CD14-positive monocyte (primary cell): ENCODE measurements at regions not wholly inside any gene's neighbourhood (a gene's known extent, or its start where the extent isn't known, plus 50 kb on each side); places are given as distances from the start of the nearest gene placed in this dataset.

Experiments
- DNase-seq, 3 donors: peaks; one replicate each; pipeline ENCODE4 v3.0.0-alpha.2; 2011 to 2022
- H2AFZ ChIP-seq: 2 replicates; pipeline ENCODE4 v1.6.0; 2012; ENCODE audit warnings: mild to moderate bottlenecking, low read depth, low read length, inconsistent platforms; ENCODE audit not compliant: insufficient read depth, poor library complexity, severe bottlenecking
- H3K27ac ChIP-seq, 2 donors: 1 replicate in 1 of 2; 2 replicates in 1 of 2; pipeline ENCODE4 v1.5.1; 2012 to 2013; ENCODE audit warnings: low read length in 2 of 2, control low read depth in 1 of 2, inconsistent platforms in 1 of 2, low read depth in 1 of 2, mild to moderate bottlenecking in 1 of 2
- H3K27me3 ChIP-seq, 2 donors: one replicate each; pipeline versions ENCODE4 v1.6.0 to v1.6.1; 2011 to 2013; ENCODE audit warnings: low read length in 2 of 2; ENCODE audit not compliant: control insufficient read depth in 2 of 2, insufficient read depth in 2 of 2
- H3K36me3 ChIP-seq, 2 donors: replicated peaks in 1 of 2; 1 replicate in 1 of 2; 2 replicates in 1 of 2; pipeline versions ENCODE4 v1.5.1 to v1.6.1; 2012 to 2013; ENCODE audit warnings: low read length in 2 of 2, control low read depth in 1 of 2, inconsistent platforms in 1 of 2, mild to moderate bottlenecking in 1 of 2; ENCODE audit not compliant: insufficient read depth in 2 of 2, control insufficient read depth in 1 of 2
- H3K4me1 ChIP-seq, 2 donors: 1 replicate in 1 of 2; 2 replicates in 1 of 2; pipeline versions ENCODE4 v1.5.1 to v1.6.1; 2012 to 2013; ENCODE audit warnings: low read length in 2 of 2, control low read depth in 1 of 2, inconsistent platforms in 1 of 2, mild to moderate bottlenecking in 1 of 2, moderate library complexity in 1 of 2; ENCODE audit not compliant: insufficient read depth in 2 of 2, control insufficient read depth in 1 of 2
- H3K4me2 ChIP-seq: replicated peaks from 2 replicates; pipeline ENCODE3; 2012; ENCODE audit warnings: low read length, moderate library complexity, mild to moderate bottlenecking; ENCODE audit not compliant: poor library complexity, severe bottlenecking; ENCODE audit errors: extremely low read depth
- H3K4me3 ChIP-seq, 3 experiments: fragments of 200-600 bp in 1 of 3; sonication (generic) in 1 of 3; replicated peaks in 1 of 3; 1 replicate in 2 of 3; 2 replicates in 1 of 3; pipeline ENCODE4 v1.5.1; 2011 to 2013; ENCODE audit warnings: low read length in 3 of 3, mild to moderate bottlenecking in 3 of 3, control low read depth in 2 of 3, low read depth in 2 of 3, inconsistent platforms in 1 of 3, moderate library complexity in 1 of 3
- H3K79me2 ChIP-seq: 2 replicates; pipeline ENCODE4 v1.6.0; 2012; ENCODE audit warnings: mild to moderate bottlenecking, control low read depth, inconsistent platforms, low read length, moderate library complexity; ENCODE audit not compliant: insufficient read depth
- H3K9ac ChIP-seq: 2 replicates; pipeline ENCODE4 v1.6.0; 2017; ENCODE audit warnings: low read length, mild to moderate bottlenecking; ENCODE audit not compliant: insufficient read depth, poor library complexity, severe bottlenecking
- H3K9me3 ChIP-seq, 2 donors: replicated peaks in 1 of 2; 1 replicate in 1 of 2; 2 replicates in 1 of 2; pipeline versions ENCODE4 v1.5.1 to v1.6.1; 2012 to 2013; ENCODE audit warnings: low read length in 2 of 2, control low read depth in 1 of 2; ENCODE audit not compliant: control insufficient read depth in 1 of 2, insufficient read depth in 1 of 2
- H4K20me1 ChIP-seq: 2 replicates; pipeline ENCODE4 v1.6.0; 2012; ENCODE audit warnings: mild to moderate bottlenecking, low read length, control low read depth, moderate library complexity; ENCODE audit not compliant: insufficient read depth
- H3K27ac Mint-ChIP-seq, 7 donors: one replicate each; pipeline ENCODE4 v1.8.0; 2020; ENCODE audit warnings: mild to moderate bottlenecking in 7 of 7, mixed read lengths in 7 of 7, moderate library complexity in 6 of 7, inconsistent platforms in 2 of 7
- H3K27me3 Mint-ChIP-seq, 3 donors: one replicate each; pipeline ENCODE4 v1.8.0; 2021 to 2022; ENCODE audit warnings: low read depth in 3 of 3, mild to moderate bottlenecking in 3 of 3, mixed read lengths in 3 of 3, moderate library complexity in 3 of 3, inconsistent platforms in 1 of 3
- H3K36me3 Mint-ChIP-seq, 2 donors: one replicate each; pipeline ENCODE4 v1.8.0; 2020; ENCODE audit warnings: mixed read lengths in 2 of 2, inconsistent platforms in 1 of 2, mild to moderate bottlenecking in 1 of 2
- H3K4me1 Mint-ChIP-seq: one replicate; pipeline ENCODE4 v1.8.0; 2020; ENCODE audit warnings: mild to moderate bottlenecking, mixed read lengths
- H3K4me3 Mint-ChIP-seq, 2 donors: one replicate each; pipeline ENCODE4 v1.8.0; 2020; ENCODE audit warnings: mild to moderate bottlenecking in 2 of 2, mixed read lengths in 2 of 2, moderate library complexity in 1 of 2
- H3K9me3 Mint-ChIP-seq, 7 donors: one replicate each; pipeline ENCODE4 v1.8.0; 2020 to 2022; ENCODE audit warnings: mixed read lengths in 7 of 7, mild to moderate bottlenecking in 6 of 7, moderate library complexity in 6 of 7, inconsistent platforms in 2 of 7
- CTCF ChIP-seq: fragments of 200-600 bp; IDR thresholded peaks from one replicate; pipeline ENCODE4 v1.8.0; 2022; ENCODE audit warnings: antibody characterized with exemption, mild to moderate bottlenecking
- WGBS: methylation state at CpG from one replicate; pipeline ENCODE4 v1.1.5; 2013; ENCODE audit warnings: missing lambda C conversion rate; ENCODE audit not compliant: insufficient coverage; 5-methylcytosine and 5-hydroxymethylcytosine counted together
- intact Hi-C, 2 donors: fragments of 100-400 bp; cut with micrococcal nuclease; formaldehyde crosslinking; loops; one replicate each; pipeline versions ENCODE4 v1.15.0 to v1.15.1; 2023

GRCh38 chr16:48860341-48860740 is 250.4 kb upstream of the N4BP1 start:
- WGBS = no CpG with 5 or more reads among the region's 1 CpG
- no peak for TF ChIP-seq CTCF

GRCh38 chr16:48852951-48853350 is 243.0 kb upstream of the N4BP1 start:
- Mint-ChIP-seq H3K27ac (no peak overlapping the region), H3K27me3 (no peaks in the 10 kb centered on the region), H3K9me3 (peaks cover 0 to 4% (median 1%) of the 10 kb centered on the region in 7 donors), H3K36me3 (no peaks in the 10 kb centered on the region), H3K4me3 (no peak overlapping the region), H3K4me1 (no peaks in the 10 kb centered on the region)
- H3K4me2 ChIP-seq = no peak overlapping the region
- no peak overlapping the region for H3K27ac ChIP-seq
- 85% methylated on average over 11 of the region's 12 CpGs for WGBS
- H3K4me1 ChIP-seq = no peaks in the 10 kb centered on the region
- no peak overlapping the region for H3K4me3 ChIP-seq
- no peaks in the 10 kb centered on the region for H3K9me3 ChIP-seq
- no peak overlapping the region for H3K9ac ChIP-seq
- intact Hi-C loops = no loop called here
- H4K20me1 ChIP-seq = no peaks in the 10 kb centered on the region
- no peaks in the 10 kb centered on the region for H3K36me3 ChIP-seq
- TF ChIP-seq CTCF = no peak
- no peak overlapping the region for H2AFZ ChIP-seq
- no peaks in the 10 kb centered on the region for H3K27me3 ChIP-seq
- no peak for DNase-seq
- H3K79me2 ChIP-seq = no peaks in the 10 kb centered on the region

More at GRCh38 chr16:48860341-48860740, 250.4 kb upstream of the N4BP1 start:
- H3K79me2 ChIP-seq = no peaks in the 10 kb centered on the region
- no peak overlapping the region for H3K4me3 ChIP-seq
- peaks cover 2 to 9% (median 5%) of the 10 kb centered on the region in 7 donors for H3K9me3 Mint-ChIP-seq
- H3K27me3 Mint-ChIP-seq = peaks cover 0 to 3% (median 2%) of the 10 kb centered on the region in 3 donors
- no peaks in the 10 kb centered on the region for H3K36me3 Mint-ChIP-seq
- DNase-seq = no peak
- no peaks in the 10 kb centered on the region for H3K36me3 ChIP-seq
- no peak overlapping the region for H3K27ac ChIP-seq
- no peaks in the 10 kb centered on the region for H4K20me1 ChIP-seq
- H3K27ac Mint-ChIP-seq = no peak overlapping the region
- no peaks in the 10 kb centered on the region for H3K4me1 Mint-ChIP-seq
- no peak overlapping the region for H3K9ac ChIP-seq
- H3K4me3 Mint-ChIP-seq = no peak overlapping the region
- H3K9me3 ChIP-seq = peaks cover 0 to 8% of the 10 kb centered on the region in 2 donors
- no peaks in the 10 kb centered on the region for H3K27me3 ChIP-seq
- H3K4me2 ChIP-seq = no peak overlapping the region
- intact Hi-C loops = no loop called here
- H3K4me1 ChIP-seq = no peaks in the 10 kb centered on the region
- no peak overlapping the region for H2AFZ ChIP-seq
